MM.1S (cell line): ENCODE measurements at regions not wholly inside any gene's neighbourhood (a gene's known extent, or its start where the extent isn't known, plus 50 kb on each side); places are given as distances from the start of the nearest gene placed in this dataset.

Source experiments
- DNase-seq: peaks from one replicate; pipeline ENCODE4 v3.0.0-alpha.2; 2015
- H2AFZ ChIP-seq: fragments of 300-600 bp; sonication (generic); 2 replicates; pipeline ENCODE4 v1.6.0; 2016; ENCODE audit warnings: antibody characterized with exemption, low read length
- H3F3A ChIP-seq: fragments of 300-600 bp; sonication (generic); 2 replicates; pipeline ENCODE4 v1.6.1; 2016; ENCODE audit warnings: mild to moderate bottlenecking, antibody characterized with exemption, low read length, moderate library complexity, mixed read lengths; ENCODE audit not compliant: insufficient read depth
- H3K27ac ChIP-seq: fragments of 300-600 bp; sonication (generic); 2 replicates; pipeline ENCODE4 v1.5.1; 2016; ENCODE audit warnings: mild to moderate bottlenecking, low read length
- H3K27me3 ChIP-seq: fragments of 300-600 bp; sonication (generic); replicated peaks from 2 replicates; pipeline ENCODE4 v1.6.0; 2016; ENCODE audit warnings: low read length; ENCODE audit not compliant: insufficient read depth
- H3K36me3 ChIP-seq: fragments of 300-600 bp; sonication (generic); replicated peaks from 2 replicates; pipeline ENCODE4 v1.6.1; 2016; ENCODE audit warnings: mild to moderate bottlenecking, low read length, mixed read lengths; ENCODE audit not compliant: insufficient read depth
- H3K4me1 ChIP-seq: fragments of 300-600 bp; sonication (generic); 2 replicates; pipeline ENCODE4 v1.6.1; 2016; ENCODE audit warnings: low read length, mixed read lengths
- H3K4me2 ChIP-seq: fragments of 300-600 bp; sonication (generic); 2 replicates; pipeline ENCODE4 v1.6.0; 2016; ENCODE audit warnings: low read depth, low read length
- H3K4me3 ChIP-seq: fragments of 300-600 bp; sonication (generic); 2 replicates; pipeline ENCODE4 v1.5.1; 2016; ENCODE audit warnings: low read length, mixed read lengths
- H3K79me2 ChIP-seq: fragments of 300-600 bp; sonication (generic); 2 replicates; pipeline ENCODE4 v1.6.1; 2016; ENCODE audit warnings: mixed run types, low read length, mixed read lengths
- H3K9ac ChIP-seq: fragments of 300-600 bp; sonication (generic); 2 replicates; pipeline ENCODE4 v1.6.1; 2016; ENCODE audit warnings: low read length, mixed read lengths
- H3K9me2 ChIP-seq: fragments of 300-600 bp; sonication (generic); replicated peaks from 2 replicates; pipeline ENCODE4 v1.6.1; 2016; ENCODE audit warnings: mild to moderate bottlenecking, low read length, mixed read lengths; ENCODE audit not compliant: insufficient read depth
- H3K9me3 ChIP-seq: fragments of 300-600 bp; sonication (generic); replicated peaks from 2 replicates; pipeline ENCODE4 v1.6.1; 2016; ENCODE audit warnings: mild to moderate bottlenecking, low read length, mixed read lengths; ENCODE audit not compliant: insufficient read depth
- H4K20me1 ChIP-seq: fragments of 300-600 bp; sonication (generic); 2 replicates; pipeline ENCODE4 v1.6.1; 2016; ENCODE audit warnings: mild to moderate bottlenecking, low read length, moderate library complexity, mixed read lengths; ENCODE audit not compliant: insufficient read depth
- EZH2 ChIP-seq: fragments of 300-600 bp; sonication (generic); optimal IDR thresholded peaks from 2 replicates; pipeline ENCODE3; 2017; ENCODE audit warnings: low read depth, mild to moderate bottlenecking, antibody characterized with exemption, low read length, mixed read lengths
- EZH2phosphoT487 ChIP-seq: fragments of 300-600 bp; sonication (generic); IDR thresholded peaks from 2 replicates; pipeline ENCODE4 v1.6.1; 2018; ENCODE audit warnings: antibody characterized with exemption, low read length
- TF ChIP-seq, protein P1 (sequence below): fragments of 300-600 bp; sonication (generic); IDR thresholded peaks from 2 replicates; pipeline ENCODE4 v1.5.1; 2016; ENCODE audit warnings: antibody characterized with exemption, low read length, mixed read lengths

DNA sequence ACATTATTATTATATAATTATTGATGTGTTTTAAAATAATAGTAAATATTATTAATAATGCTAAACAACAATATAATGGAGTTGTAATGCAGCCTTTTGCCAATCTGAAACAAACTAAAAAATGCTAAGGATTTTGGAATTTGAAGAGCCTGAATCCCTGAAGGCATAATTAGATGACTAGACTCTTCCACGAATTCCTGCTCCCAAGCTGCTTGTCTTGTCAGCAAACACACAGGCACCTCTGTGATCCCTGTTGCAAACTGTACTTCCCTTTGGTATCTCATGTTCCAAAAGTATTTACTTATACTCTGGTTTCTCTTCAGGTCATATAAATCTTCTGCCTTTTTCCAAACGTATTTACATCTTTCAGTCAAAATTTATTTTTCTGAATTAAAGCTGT is 1862.4 kb downstream of the OLFM4 start:
- H3F3A ChIP-seq, result no peaks in the 10 kb centered on the region
- H2AFZ ChIP-seq, result no peak overlapping the region
- no peaks in the 10 kb centered on the region for H4K20me1 ChIP-seq
- no peak for DNase-seq
- no peak for TF ChIP-seq EZH2phosphoT487
- TF ChIP-seq, protein P1, sequence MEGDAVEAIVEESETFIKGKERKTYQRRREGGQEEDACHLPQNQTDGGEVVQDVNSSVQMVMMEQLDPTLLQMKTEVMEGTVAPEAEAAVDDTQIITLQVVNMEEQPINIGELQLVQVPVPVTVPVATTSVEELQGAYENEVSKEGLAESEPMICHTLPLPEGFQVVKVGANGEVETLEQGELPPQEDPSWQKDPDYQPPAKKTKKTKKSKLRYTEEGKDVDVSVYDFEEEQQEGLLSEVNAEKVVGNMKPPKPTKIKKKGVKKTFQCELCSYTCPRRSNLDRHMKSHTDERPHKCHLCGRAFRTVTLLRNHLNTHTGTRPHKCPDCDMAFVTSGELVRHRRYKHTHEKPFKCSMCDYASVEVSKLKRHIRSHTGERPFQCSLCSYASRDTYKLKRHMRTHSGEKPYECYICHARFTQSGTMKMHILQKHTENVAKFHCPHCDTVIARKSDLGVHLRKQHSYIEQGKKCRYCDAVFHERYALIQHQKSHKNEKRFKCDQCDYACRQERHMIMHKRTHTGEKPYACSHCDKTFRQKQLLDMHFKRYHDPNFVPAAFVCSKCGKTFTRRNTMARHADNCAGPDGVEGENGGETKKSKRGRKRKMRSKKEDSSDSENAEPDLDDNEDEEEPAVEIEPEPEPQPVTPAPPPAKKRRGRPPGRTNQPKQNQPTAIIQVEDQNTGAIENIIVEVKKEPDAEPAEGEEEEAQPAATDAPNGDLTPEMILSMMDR, result no peak
- TF ChIP-seq EZH2, result no peak
- H3K4me1 ChIP-seq, result no peaks in the 10 kb centered on the region
- no peaks in the 10 kb centered on the region for H3K9me3 ChIP-seq
- H3K9me2 ChIP-seq, result no peaks in the 10 kb centered on the region
- H3K27ac ChIP-seq, result no peak overlapping the region
- no peak overlapping the region for H3K4me2 ChIP-seq
- no peaks in the 10 kb centered on the region for H3K36me3 ChIP-seq
- no peak overlapping the region for H3K4me3 ChIP-seq
- no peaks in the 10 kb centered on the region for H3K27me3 ChIP-seq
- no peak overlapping the region for H3K9ac ChIP-seq
- no peaks in the 10 kb centered on the region for H3K79me2 ChIP-seq

DNA sequence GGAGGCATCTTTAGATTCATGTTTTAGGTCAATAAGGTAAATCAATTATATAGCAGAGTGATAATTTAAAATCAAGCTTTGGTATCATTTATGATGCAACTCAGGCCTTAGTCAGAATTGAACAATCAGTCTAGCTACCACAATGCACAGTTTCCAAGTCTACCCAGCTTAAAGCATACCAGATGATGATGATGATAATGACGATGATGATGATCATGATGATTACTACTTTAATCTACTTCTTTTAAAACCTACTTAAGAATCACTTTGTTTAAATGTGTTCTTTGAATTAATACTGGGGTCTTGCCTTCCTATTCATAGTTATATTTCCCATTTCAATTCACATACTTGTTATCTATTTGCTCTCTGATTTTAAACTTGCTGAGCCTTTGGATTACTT is 1872.7 kb downstream of the OLFM4 start:
- H3F3A ChIP-seq, result no peaks in the 10 kb centered on the region
- no peaks in the 10 kb centered on the region for H3K27me3 ChIP-seq
- no peak overlapping the region for H2AFZ ChIP-seq
- H3K9me2 ChIP-seq, result no peaks in the 10 kb centered on the region
- H3K4me2 ChIP-seq, result no peak overlapping the region
- no peaks in the 10 kb centered on the region for H3K4me1 ChIP-seq
- no peak for TF ChIP-seq EZH2
- no peak for TF ChIP-seq EZH2phosphoT487
- TF ChIP-seq, protein P1, result no peak
- H3K9me3 ChIP-seq, result no peaks in the 10 kb centered on the region
- no peak overlapping the region for H3K9ac ChIP-seq
- H3K4me3 ChIP-seq, result no peak overlapping the region
- no peak overlapping the region for H3K27ac ChIP-seq
- no peaks in the 10 kb centered on the region for H3K36me3 ChIP-seq
- DNase-seq, result no peak
- no peaks in the 10 kb centered on the region for H4K20me1 ChIP-seq
- no peaks in the 10 kb centered on the region for H3K79me2 ChIP-seq

DNA sequence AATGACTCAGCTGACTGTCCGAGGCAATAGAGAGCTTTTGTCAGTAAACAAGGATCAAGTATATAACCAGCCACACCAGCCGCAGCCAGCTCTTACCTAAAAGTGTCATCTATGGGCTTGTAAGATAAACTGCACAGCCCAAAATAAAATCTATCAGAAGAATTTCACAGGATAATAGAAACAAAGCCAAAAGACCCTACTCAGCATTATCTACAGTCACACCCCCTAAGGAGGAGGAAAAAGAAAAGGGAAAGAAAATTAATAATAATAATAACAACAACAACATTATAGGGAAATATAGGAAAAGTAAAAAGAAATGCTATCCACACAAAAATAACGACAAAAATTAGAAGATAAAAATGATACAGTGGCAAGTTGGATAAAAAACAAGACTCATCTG is 1883.8 kb downstream of the OLFM4 start:
- H4K20me1 ChIP-seq, result no peaks in the 10 kb centered on the region
- H3K27ac ChIP-seq, result no peak overlapping the region
- H2AFZ ChIP-seq, result no peak overlapping the region
- H3K9me2 ChIP-seq, result no peaks in the 10 kb centered on the region
- H3K4me2 ChIP-seq, result no peak overlapping the region
- DNase-seq, result no peak
- TF ChIP-seq, protein P1, result no peak
- TF ChIP-seq EZH2 (no peak), EZH2phosphoT487 (no peak)
- no peak overlapping the region for H3K4me3 ChIP-seq
- H3K4me1 ChIP-seq, result no peaks in the 10 kb centered on the region
- H3F3A ChIP-seq, result no peaks in the 10 kb centered on the region
- H3K79me2 ChIP-seq, result no peaks in the 10 kb centered on the region
- H3K9me3 ChIP-seq, result no peaks in the 10 kb centered on the region
- no peaks in the 10 kb centered on the region for H3K36me3 ChIP-seq
- H3K27me3 ChIP-seq, result no peaks in the 10 kb centered on the region
- no peak overlapping the region for H3K9ac ChIP-seq
